ENCODE measurements at regions not wholly inside any gene's neighbourhood (a gene's known extent, or its start where the extent isn't known, plus 50 kb on each side); places are given as distances from the start of the nearest gene placed in this dataset.
"Not testable (repeated sequence)": the region's sequence is repeated elsewhere in the genome, so short reads cannot be mapped to it uniquely, and the experiment has no call there.

DNA sequence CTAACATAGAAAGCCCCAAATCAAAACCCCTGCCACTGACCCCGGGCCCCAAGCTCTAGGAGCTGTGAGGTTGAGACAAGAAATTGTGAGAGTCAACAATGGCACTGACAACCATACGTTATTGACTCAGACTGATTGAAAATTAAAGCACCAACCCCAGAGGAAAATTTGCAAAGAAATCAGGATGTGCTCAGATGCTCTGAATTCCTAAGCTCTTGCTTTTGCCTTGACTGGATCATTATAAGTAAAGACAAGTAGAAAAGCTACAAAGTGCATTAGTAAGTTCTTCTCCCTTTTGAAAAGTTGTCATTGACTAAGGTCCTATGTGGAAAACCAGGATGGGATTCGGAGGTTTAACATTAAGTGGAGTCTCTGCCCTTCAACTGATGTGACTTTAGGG lies 130.2 kb downstream of the SAMD9 start:
- DNase-seq (ENCODE audit: extremely low read depth in 1 of 11, low read depth in 9 of 11, low spot score in 4 of 11) = no peak

DNA sequence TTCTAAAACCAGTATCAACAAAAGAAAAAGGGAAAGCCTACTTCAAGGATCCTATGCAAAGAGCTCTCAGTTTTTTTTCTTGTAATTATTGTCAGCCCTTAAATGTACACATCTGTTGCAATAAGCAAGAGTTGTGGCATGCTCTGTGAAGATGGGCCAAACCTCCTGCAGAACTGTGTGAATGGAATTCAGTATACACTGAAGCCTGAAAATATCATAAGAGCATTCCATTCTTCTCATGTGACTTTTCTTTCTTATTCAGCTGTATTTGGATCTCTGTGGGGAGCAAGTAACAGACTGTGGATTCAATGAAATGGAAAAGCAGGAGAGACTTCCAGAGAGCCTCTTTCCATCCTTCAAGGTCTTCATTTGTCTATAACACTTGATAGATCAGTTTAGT lies 130.7 kb downstream of the SAMD9 start:
- DNase-seq (ENCODE audit: extremely low read depth in 1 of 11, low read depth in 9 of 11, low spot score in 4 of 11) = no peak

DNA sequence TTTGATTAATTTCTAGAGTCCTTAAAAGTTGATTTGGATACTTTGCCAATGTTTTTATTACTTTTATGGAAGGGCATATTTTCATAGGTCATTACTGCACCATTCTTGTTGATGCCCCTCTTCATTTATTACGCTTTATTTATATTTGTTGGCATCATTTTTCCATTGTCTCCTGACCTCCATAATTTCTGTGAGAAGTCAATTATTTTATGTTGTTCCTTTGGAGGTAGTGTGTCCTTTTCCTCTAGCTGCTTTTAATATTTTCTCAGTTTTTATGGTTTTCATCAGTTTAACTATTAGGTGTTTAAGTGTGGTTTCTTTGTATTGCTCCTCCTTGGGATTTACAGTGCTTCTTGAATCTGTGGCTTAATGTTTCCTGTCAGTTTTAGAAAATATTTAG lies 134.9 kb downstream of the SAMD9 start:
- DNase-seq (ENCODE audit: extremely low read depth in 1 of 11, low read depth in 9 of 11, low spot score in 4 of 11) = no peak

DNA sequence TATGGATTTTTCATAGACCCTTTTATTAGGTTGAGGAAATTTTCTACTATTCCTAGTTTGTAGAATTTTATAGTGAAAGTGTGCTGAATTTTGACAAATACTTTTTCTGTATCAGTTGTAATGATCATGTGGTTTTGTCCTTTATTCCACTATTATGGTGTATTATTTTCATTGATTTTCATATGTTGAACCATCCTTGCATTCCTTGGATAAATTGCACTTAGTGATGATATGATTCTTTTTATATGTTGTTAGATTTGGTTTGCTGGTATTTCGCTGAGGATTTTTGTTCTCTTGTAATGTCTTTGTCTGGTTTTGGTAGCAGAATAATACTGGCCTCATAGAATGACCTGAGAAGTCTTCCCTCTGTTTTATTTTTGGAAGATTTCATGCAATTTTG lies 140.6 kb upstream of the CDK6 start:
- DNase-seq (ENCODE audit: extremely low read depth in 1 of 11, low read depth in 9 of 11, low spot score in 4 of 11) = no peak

DNA sequence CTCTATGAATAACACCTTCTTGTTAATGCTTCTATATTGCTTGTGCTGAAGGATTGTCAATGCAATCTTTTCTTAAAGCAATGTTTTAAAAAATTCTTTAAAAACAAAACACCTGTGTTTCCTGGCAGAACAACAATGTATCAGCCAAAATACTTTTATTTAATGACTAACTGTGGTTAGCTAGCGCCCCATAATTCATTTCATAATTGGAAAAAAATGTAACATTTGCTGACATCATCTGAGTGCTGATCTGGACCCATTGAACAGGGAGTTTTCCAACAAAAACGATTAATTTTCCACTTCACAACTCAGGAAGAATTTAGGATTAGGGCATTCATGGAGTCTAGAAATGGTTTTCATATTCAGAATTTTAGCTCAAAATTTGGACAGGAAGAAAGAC lies 137.6 kb upstream of the CDK6 start:
- no peak for DNase-seq (ENCODE audit: extremely low read depth in 1 of 11, low read depth in 9 of 11, low spot score in 4 of 11)

DNA sequence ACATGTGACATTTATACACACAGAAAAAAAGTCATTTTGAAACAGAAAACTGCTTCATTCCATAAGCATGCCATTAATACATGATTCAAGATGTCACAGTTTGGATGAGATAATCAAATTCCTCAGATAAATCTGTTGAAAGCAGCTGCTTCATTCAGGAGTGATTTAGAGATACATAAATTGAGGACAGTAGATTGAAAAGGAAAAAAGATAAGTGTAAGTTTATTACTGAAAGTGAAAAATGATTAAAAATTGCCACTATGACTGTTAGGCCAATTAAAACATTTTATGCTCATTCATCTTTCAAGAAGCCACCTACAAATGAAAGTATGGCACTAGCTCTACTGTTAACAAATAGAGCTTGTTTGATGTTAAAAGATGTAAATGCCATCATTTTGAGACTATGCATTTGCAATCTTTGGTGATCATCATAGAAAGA lies 136.9 kb upstream of the CDK6 start:
- no peak for DNase-seq (ENCODE audit: extremely low read depth in 1 of 11, low read depth in 9 of 11, low spot score in 4 of 11)

DNA sequence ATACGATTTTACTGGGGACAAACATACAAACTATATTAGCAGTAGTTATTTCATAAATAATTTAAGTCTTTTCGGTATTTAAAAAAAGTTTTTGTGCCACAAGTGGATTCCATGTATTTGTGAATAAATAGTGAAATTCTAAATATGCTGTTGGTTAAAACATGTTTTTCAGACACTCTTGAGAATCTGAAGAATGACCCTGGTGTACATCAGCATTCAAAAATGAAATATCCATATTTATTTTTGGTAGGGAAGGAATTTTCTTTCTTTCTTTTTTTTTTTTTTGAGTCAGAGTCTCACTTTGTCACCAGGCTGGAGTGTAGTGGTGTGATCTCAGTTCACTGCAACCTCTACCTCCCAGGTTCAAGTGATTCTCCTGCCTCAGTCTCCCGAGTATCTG lies 136.1 kb upstream of the CDK6 start:
- no peak for DNase-seq (ENCODE audit: extremely low read depth in 1 of 11, low read depth in 9 of 11, low spot score in 4 of 11)

DNA sequence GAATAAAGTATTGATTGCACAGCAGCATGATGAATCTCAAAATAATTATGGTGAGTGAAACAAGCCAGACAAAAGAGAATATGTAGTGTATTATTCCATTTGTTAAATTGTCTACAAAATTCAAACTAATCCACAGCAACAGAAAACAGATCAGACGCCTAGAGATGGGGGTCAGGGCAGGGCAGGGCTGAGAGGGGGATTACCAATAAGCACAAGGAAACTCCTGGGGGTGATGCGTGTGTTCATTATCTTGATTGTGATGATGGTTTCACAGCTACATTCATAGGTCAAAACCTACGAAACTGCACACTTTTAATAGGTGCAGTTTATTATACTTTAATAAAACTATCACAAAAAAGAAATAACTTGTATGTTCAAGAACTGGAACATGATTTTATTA lies 132.7 kb upstream of the CDK6 start:
- DNase-seq (ENCODE audit: extremely low read depth in 1 of 11, low read depth in 9 of 11, low spot score in 4 of 11) = no peak

DNA sequence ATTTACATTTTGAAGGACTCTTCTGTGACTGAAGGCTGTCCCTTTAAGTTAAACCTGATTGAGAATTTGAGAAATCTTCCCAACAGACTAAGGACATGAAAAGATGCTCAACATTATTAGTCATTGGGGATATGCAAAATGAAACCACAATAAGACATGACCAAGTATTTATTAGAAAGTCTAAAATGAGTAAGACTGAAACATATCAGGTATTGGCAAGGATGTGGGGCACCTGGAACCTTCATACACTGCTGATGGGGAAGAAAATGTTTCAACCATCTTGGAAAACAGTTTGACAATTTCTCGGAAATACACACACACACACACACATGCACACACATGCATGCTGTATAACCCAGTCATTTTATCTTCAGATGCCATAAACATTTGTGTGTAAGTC lies 132.1 kb upstream of the CDK6 start:
- DNase-seq (ENCODE audit: extremely low read depth in 1 of 11, low read depth in 9 of 11, low spot score in 4 of 11) = no peak

DNA sequence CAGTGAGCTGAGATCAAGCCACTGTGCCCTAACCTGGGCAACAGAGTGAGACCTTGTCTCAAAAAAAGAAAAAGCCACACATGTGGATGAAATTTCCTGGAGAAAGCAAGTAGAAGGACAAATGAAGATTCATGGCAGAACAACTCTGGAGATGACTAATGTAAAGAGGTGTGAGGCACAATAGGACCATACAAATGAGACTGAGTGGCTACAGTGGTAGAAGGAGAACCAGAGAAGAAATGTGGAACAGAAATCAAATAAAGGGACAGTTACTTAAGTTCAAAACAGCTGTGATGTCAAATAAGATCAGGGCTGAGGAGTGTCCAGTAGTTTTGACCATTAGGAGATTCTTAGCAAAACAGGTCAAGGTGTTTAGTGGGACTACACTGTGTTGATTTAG lies 130.9 kb upstream of the CDK6 start:
- DNase-seq (ENCODE audit: extremely low read depth in 1 of 11, low read depth in 9 of 11, low spot score in 4 of 11) = no peak

DNA sequence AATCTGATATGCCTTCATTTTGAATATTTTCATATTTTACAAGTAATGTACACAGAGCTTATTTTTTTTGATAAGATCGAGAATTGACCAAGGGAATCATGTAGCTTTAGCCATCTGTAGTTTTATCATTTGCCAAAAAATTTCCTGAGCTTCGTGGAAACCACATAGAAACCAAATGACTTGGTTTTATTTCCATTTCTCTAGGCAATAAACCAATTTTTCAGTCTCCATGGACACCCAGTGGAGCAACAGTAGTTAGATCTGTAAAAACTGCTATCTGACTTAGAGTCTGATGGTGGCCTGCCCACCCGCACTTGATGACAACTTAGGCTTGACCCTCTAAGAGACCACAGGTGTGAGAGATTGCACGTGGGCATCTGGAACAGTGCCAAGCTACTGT lies 127.8 kb upstream of the CDK6 start:
- DNase-seq (ENCODE audit: extremely low read depth in 1 of 11, low read depth in 9 of 11, low spot score in 4 of 11) = no peak

DNA sequence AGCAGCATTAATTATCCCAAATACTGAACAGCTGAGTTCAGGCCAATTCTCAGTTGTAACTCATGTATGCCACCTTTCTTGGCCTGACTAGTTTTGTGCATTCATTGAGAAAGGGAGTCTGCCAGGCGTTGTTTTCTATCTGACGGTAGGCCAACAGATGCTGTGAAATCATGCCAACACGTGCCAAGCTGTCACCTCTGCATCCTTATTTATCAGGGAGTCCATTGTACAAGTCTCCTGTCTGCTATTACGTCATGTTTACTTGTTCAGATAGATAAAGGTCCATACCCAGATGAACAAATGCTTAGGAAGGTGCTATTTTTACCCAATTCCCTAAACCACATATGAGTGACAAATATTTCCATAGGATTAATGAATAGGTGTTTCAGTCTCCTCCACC lies 127.2 kb upstream of the CDK6 start:
- DNase-seq (ENCODE audit: extremely low read depth in 1 of 11, low read depth in 9 of 11, low spot score in 4 of 11) = no peak

DNA sequence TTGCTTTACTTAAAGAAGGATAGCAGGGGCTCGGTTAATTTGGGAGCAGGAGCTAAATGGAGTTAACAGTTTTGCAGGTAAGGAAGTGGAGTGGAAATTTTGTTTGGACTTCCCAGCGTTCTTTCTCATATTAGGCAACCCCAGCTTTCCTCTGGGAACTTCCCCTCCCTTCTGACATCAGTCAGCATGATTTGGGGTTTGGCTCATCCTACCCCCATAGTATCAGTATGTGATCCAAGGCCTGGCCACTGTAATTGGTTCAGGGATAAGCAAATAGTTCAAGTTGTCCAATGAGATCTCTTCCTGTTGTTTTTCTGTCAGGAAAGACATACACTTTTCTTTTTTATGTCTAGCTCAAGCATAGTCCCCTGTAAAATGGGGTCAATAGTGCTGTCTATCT lies 125.6 kb upstream of the CDK6 start:
- no peak for DNase-seq (ENCODE audit: extremely low read depth in 1 of 11, low read depth in 9 of 11, low spot score in 4 of 11)

DNA sequence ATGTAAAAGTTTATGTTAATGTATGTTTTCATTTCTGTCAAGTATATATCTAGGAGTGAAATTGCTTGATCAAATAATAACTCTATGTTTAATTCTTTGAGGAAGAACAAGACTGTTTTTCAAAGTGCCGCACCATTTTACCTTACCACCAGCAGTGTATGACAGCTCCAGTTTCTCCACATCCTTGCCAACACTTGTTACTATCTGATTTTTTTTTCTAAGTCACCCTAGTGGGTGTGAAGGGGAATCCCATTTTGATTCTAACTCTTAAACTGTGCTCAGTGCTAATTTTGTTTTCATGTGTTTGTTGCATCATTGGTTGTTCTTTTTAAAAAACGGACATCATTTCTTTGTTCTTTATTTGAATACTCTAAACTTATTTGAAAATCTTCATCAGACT lies 120.2 kb upstream of the CDK6 start:
- DNase-seq (ENCODE audit: extremely low read depth in 1 of 11, low read depth in 9 of 11, low spot score in 4 of 11) = no peak

DNA sequence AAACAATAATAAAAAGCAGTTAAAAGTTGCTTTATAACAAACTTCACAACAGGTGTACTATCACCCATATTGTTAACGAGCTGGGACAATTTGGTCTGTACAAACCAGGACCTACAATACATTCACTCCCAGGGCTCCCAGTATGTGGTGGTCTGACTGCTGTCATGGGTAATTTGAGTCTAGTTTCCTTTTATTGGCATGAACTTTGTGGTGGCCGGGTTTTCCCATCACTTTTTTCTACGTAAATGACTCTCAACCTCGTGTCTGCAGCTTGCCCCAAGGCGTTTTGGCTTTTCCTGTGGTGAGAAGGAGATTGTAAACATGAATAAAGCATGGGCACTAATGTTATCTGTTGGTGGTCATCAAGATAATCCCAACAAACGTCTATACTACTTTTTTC lies 118.7 kb upstream of the CDK6 start:
- no peak for DNase-seq (ENCODE audit: extremely low read depth in 1 of 11, low read depth in 9 of 11, low spot score in 4 of 11)

DNA sequence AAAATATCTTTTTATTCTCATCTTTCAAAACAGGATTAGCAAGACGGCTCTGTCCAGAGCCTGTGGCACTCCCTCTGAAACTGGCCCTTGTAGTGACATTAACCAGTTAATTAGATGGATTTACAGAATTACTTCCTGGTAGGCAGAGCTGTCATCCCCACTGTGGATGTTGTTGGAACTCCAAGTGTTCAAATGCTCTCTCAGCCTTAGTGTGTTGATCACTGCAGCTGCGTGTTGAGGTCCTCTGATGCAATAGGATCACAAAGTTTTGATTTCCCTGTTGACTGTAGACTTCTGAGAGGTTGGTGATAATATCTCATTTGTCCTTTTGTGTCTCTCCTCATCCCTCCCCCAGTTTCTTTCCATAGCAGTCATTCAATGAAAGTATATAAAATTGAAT lies 117.3 kb upstream of the CDK6 start:
- DNase-seq (ENCODE audit: extremely low read depth in 1 of 11, low read depth in 9 of 11, low spot score in 4 of 11) = no peak

DNA sequence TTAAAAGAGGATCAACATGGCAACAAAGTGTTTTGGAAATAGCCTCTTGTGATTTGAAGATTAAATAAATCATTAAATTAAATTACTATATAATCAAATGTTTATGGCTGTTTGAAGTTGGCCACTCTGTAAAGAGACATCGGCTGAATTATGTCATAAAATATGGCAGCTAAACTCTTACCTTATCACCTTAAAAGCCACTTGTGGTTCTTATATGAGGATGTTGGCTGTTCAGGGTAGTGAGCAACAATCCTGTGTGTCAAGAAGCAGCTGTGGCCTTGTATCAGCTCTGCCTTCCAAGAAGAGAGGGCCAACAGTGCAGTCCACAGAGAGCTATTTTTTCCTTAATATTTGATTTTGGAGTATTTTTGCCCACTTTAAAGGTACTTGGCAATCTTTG lies 113.4 kb upstream of the CDK6 start:
- DNase-seq (ENCODE audit: extremely low read depth in 1 of 11, low read depth in 9 of 11, low spot score in 4 of 11) = no peak

DNA sequence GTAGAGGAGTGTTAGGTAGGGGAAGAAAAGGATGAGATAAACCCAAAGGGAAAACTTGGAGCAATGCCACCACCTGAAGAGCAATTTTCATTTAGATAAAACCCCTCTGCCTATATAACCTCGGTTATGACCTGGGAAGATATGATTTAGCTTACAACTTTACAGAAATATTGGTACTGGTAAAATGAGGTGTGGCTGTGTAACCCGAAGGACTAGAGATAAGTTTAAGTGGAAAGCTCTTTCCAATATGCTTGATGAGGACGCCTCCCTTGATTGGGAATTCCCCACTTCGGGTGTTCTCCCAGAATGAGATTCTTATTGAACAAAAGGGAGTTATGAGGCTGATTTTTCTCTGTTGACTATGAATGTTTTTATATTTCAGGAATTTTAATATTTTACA lies 109.5 kb upstream of the CDK6 start:
- DNase-seq (ENCODE audit: extremely low read depth in 1 of 11, low read depth in 9 of 11, low spot score in 4 of 11) = no peak

DNA sequence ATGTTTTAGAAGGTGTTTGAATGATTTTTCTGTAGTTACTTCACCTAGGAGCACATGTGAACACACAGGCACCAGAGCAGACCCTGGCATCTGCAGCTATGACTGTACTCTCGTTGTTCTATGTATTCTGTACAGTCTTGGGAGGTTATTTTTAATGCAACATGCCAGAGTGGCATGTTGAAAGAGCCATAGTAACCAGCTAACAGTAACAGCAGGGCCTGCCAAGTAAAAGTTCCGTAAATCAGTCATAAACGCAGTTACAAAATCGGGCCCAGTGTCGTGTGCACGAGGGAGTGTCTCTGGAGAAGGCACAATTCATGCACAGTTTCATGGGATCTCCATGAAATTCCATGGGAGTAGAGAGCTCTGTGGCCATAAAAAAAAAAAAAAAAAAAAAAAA lies 108.3 kb upstream of the CDK6 start:
- DNase-seq (ENCODE audit: extremely low read depth in 1 of 11, low read depth in 9 of 11, low spot score in 4 of 11) = no peak

DNA sequence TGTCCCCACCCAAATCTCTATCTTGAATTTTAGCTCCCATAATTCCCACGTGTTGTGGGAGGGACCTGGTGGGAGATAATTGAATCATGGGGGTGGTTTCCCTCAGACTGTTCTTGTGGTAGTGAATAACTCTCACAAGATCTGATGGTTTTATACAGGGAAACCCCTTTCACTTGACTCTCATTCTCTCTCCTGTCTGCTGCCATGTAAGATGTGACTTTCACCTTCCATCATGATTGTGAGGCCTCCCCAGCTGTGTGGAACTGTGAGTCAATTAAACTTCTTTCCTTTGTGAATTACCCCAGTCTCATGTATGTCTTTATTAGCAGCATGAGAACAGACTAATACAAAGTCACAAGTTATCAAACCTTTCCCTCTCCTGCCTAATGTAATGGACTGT lies 106.3 kb upstream of the CDK6 start:
- not testable (repeated sequence) for DNase-seq (ENCODE audit: extremely low read depth in 1 of 11, low read depth in 9 of 11, low spot score in 4 of 11)

DNA sequence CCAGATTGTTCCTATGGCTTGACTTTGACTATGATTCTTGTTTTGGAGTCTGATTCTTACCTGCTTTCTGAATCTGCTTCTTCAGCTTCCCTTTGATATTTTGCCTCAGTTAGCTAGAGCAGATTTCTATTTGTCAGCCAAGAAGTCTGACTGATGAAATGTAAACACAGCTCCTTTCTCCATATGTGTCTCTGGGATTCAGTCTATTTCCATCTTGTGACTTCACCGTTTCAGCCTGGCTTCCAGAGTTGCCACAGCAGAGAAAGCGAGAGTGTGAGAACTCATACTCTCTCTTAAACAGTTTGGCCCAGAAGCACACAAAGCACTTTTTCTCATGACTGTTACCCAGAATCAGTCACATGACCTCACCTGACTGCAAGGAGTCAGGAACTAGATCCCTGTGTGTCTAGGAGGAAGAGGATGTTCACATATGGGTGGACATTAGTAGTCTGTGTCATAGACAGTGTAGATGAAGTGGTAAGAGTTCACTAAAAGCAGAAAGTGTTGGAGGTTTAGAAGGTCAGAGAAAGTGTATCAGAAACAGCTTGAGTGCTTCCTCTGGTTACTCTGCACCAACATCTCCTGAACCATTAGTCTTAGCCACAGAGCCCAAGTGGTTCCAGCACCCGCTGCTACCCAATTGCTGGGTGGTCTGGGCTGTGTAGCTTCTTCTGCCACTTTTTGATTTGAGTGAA lies 103.4 kb upstream of the CDK6 start:
- no peak for DNase-seq (ENCODE audit: extremely low read depth in 1 of 11, low read depth in 9 of 11, low spot score in 4 of 11)

DNA sequence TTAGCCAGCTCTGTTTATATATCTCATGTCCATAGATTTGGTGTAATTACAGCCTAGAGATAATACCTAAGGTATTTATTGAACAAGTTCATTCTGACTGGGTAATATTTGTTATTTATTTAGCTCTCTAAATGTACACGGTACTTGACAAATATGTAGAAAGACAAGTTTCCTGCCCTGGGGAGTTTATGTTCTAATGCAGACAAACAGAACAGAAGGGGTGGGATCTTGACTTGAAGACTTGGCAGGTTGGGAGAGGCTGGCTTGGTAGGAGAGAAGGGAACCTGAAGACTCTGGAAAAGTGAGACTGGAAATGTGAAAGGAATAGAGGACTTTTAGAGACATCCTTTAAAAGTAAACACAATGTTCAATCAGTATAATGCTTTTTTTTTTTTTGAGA lies 97.7 kb upstream of the CDK6 start:
- no peak for DNase-seq (ENCODE audit: extremely low read depth in 1 of 11, low read depth in 9 of 11, low spot score in 4 of 11)
